ENCODE measurements at regions not wholly inside any gene's neighbourhood (a gene's known extent, or its start where the extent isn't known, plus 50 kb on each side); places are given as distances from the start of the nearest gene placed in this dataset.

- TF ChIP-seq CTCF (conservative IDR thresholded peaks at IDR 0.05; ENCODE audit: low read depth, low read length) (no peak), EZH2 (IDR thresholded peaks at IDR 0.05; ENCODE audit: borderline replicate concordance, low read depth, low read length, poor library complexity, severe bottlenecking) (no peak)
Measured at GRCh38 chr18:78767648-78768071, 212.0 kb upstream of the SALL3 start.
